NCI-H146 (cell line): ENCODE measurements at regions not wholly inside any gene's neighbourhood (a gene's known extent, or its start where the extent isn't known, plus 50 kb on each side); places are given as distances from the start of the nearest gene placed in this dataset.
A peak's percentile ranks its signal among the peaks of the same experiment; 100 is the strongest.
"Not testable (repeated sequence)": the region's sequence is repeated elsewhere in the genome, so short reads cannot be mapped to it uniquely, and the experiment has no call there.

Experiments
- DNase-seq: peaks from one replicate; lab custom pipeline; 2025; lab: John Stamatoyannopoulos, UW

DNA sequence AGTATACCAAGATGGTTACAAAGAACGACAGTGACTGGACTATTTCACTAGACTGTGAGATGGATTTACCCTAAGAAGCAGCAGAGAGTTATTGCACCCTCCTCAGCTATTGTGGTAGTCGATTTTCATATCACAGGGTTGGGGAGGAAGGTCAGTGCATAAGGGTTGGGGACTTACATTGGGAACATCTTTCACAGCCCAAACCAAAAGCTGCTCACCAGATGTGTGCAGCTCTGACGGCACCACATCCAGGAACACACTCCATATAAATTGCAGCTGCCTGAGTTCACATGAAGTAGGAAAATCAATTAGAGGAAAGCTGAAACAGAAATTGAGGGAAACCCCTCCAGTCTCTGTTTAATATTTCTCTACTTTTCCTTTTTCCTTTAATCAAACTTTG is 470.5 kb upstream of the NRSN1 start:
- DNase-seq, result peak; percentile 49

DNA sequence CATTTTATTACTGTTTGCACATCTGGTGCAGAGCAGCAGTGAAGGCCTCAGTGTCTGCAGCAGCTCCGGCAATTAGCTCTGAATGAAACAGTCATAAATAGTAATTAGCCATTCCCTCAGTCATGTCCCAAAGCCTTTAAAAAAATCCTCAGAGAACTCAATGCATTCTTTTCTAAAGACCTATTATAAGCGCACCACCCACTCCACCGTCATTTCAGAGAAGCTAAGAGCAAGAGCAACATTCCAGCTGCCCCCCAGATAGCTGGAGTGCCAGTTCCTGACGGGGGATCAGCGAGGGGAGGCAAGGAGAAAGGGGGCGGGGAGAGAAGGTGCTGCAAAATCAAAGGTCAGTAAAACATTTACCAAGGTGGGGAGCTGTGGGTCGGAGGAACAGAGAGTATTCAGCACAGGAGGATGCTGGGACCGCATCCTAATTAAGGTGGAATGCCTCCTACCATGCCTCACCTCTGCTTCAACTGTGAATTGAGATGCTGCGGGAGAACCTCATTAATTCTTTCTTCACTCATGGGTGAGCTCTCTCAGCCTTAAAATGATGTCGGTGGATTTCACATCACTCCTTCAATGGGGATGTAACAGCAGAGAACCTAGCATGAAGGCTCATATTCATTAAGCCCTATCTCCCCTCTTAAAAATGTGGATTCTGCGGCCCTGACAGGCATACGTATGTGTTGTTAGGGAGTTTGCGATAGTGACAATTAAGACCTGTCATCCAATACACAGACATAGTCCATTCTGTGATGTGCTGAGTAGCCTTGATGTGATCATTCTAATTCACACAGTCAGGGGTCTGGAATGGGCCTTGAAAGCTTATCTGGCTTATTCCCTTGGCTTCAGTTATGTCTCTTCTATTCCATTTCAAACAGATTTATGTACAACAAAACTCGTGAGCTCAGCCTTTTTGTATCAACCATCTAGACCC is 469.5 kb upstream of the NRSN1 start:
- DNase-seq, result peak; percentile 96

DNA sequence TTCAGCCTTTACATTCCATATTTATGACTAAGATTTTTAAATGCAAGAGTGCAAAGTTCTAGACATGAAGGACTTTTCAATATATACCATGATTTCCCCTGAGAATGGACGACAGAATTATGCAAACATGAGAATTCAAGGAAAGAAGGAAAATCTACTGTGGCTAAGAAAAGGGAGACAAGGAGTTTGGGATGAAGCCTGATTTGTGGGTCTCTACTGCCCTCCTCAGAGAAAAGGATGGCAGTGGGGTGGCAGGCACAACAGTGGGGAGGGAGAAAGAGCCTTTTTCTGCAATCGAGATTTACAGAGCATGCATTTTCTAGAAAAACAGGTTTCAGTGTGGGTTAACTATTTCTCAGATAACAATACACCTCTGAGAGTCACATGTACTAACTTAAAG is 466.9 kb upstream of the NRSN1 start:
- DNase-seq, result peak; percentile 79

DNA sequence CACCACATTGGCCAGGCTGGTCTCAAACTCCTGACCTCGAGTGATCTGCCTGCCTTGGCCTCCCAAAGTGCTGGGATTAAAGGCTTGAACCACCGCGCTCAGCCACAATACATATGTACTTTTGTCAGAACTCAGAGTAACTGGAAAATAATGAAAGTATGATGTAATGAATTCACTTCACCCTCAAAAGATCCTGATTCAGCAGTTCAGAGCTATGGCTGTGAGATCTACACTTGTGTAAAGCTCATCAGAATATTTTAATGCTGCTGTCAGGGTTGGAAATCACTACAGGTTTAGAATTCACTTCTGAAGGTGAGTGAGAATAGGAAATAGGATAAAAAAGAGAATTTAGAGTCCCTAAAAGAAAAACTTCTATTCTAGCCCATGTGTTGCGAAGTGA is 464.5 kb upstream of the NRSN1 start:
- no peak for DNase-seq

DNA sequence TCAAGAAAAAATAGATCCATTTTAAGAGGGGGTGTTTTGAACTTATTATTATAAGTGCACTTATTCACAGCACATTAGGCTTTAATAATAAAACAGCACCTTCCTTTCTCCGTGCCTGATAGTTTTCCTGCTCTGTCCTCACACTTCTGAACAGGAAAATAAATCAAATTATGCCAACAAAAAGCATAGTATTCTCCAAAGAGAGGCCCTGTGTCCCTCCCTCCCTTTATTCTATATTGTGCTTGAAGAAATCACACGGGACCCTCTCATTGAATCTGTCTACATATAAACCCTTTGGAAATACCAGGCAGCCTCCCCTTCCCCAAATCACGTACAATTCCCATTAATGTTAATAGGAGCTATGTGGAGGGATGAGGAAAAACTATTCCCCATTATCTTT is 462.9 kb upstream of the NRSN1 start:
- no peak for DNase-seq

DNA sequence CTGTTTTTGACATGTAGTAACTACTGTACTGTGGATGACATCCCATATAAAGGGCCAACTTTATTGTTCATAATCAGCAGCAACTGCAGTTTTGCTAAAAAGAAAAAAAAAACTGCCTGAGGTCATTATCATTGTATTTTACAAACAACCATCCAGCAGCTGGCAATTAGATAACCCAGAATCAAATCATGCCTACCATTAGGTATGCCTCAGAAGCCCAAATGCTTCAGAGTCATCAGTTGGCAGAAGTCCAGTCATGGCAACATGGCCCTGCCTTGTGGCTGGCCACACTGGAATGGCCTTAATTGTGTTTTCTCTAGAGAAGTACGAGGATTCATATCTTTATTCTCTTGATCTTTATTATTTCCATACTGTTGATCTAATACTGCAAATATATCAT is 462.4 kb upstream of the NRSN1 start:
- peak; percentile 31 for DNase-seq

DNA sequence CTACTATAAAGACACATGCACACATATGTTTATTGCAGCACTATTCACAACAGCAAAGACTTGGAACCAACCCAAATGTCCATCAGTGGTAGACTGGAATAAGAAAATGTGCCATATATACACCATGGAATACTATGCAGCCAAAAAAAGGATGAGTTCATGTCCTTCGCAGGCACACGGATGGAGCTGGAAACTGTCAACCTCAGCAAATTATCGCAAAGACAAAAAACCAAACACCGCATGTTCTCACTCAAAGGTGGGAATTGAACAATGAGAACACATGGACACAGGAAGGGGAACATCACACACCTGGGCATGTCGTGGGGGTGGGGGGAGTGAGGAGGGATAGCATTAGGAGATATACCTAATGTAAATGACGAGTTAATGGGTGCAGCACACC is 460.1 kb upstream of the NRSN1 start:
- DNase-seq, result not testable (repeated sequence)

DNA sequence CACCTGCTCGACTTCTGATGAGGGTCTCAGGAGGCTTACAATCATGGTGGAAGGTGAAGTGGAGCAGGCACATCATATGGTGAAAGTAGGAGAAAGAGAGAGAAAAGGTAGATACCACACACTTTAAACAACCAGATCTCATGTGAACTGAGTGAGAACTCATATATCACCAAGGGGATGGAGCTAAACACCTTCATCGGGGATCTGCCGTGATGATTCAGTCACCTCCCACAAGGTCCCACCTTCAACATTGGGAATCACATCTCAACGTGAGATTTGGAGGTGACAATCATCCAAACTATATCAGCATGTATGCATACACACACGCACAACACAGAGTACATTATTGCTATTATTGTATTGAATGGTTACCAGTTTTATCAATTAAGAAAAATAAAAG is 453.3 kb upstream of the NRSN1 start:
- DNase-seq, result no peak

DNA sequence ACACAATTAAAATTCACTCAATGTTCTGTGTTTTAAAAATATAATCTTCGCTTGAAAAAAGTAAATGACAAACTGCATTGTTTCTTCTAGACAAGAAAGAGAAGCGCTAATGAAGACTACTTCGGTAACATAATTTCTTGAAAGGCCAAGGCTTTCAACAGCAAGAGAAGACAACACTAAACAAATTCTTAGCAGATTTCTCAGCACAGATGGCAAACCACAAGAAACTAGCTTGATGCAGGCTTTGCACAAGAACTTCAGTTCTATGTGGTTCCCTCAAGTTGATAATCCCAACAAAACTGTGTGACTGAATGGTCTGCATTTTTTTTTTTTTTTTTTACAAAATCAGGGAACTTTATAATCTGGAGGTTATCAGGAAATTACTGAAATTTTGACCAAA is 447.4 kb upstream of the NRSN1 start:
- DNase-seq, result no peak

DNA sequence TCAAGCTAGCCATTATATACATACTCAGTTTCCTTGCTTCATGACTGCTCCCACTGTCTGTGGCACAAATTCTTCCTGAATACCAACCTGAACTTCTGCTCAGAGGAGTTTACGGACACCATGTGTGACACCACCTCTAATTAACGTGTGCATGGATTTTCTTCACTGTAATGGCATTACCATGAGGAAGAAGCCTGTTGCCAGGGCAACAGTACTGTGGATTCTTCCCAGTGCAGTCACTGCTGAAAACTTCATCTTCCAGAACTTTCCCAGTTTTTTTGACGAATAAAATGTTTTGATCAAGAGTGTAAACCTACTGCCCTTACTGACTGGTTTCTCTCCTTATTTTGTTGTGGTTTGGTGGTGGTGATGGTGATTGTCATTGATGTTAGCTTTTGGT is 444.3 kb upstream of the NRSN1 start:
- DNase-seq, result no peak

DNA sequence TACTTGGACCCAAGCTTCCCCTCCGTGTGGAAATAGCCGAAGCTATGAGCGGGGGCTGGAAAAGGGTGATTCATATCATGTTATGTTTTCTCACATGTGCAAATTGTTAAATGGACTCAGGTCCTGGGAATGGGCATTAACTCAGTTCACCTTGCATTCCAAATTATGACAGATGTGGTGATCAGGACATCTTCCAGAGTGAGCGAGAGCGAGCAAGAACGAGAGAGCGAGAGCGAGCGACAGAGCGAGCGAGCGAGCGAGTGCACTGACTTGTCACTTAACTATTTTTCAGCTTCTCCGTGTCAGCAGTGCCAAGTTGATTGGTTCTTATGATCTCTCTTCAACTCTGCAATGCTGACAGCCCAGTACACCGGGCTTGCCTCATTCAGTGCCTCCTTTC is 437.4 kb upstream of the NRSN1 start:
- DNase-seq, result no peak

DNA sequence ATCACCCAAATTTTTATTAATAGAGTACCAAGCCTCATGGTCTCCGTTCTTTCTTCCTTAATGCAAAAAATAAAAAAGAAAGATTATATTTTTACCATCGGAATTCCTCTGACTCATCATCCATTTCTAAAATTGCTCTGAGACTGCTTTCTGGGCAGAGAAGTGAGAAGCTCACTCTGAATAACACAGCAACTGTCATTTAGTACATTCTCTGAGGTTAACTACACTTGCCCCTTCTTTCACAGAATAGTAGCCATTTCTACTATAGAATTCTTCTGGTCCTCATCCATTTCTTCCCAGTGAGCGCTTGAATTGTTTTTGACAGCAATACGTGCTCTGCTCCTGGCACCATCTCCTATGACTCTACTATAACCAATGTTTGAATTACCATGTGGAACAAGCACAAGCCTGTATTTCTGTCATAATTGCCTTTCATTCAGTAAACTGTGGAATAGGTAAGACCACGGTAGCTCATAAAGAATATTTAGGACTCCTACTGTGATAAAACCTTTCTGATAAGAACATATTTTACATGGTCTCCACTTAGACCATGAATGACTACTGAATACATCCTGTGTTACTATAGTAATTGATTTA is 435.5 kb upstream of the NRSN1 start:
- DNase-seq, result peak; percentile 97

DNA sequence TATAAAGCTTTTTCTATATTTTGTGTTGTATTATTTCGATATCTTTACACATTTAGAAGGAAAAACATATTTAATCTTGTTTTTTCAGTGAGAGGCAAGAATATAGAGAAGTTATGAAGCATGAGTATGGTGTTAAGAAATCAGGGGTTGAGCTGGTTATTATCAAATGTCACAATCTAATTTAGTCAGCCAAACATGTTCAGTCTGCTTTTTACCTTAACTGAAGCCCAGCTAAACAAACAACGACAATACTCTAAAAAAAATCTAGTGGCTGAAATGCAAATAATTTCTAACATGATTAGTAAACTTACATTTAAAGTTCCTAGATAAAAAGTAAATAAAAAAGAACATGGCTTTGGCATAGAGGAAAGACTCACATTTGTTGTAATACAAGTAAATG is 433.8 kb upstream of the NRSN1 start:
- DNase-seq, result peak; percentile 1

DNA sequence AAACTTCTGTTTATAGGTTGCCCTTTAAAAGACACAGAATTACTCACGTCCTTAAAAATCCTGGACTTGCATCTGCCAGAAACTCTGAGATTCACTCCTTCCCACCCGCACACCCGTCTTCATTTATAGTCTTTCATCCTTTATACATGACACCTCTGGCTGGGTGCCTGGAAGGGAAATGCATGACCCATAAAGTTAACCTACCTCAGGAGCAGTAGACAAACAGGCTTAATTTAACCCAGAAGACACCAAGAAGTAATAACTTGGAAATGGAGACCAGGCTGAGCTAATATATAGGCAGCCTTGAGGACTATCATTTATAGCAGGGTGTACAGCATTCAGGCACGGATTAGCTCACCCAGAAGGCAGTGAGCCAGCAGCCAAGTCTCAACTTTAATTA is 429.0 kb upstream of the NRSN1 start:
- DNase-seq, result no peak

DNA sequence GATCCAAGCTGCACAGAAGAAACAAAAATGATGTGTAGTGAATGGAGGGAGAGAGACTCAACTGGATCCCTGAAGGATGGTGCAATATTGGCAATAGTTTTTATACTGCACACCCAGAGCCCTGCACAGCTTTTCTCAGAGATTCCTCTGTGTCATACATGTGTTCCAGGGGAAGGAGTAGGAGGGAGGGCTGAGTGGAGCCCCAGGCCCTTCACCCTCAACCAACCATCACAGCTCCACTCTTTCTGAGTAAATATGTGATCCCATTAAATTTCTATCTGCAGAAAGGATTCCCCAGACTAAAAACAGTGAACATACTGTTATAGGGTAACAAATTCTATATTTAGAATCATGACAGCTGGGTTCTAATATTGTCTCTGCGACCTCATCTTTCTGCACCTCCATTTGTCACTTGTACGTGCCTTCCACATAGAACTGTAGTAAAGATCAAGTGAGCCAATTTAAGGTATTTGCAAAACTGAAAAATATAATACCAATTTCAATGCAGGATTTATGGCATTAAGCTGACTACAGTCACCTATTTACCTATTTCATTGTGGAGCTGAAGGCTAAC is 421.4 kb upstream of the NRSN1 start:
- no peak for DNase-seq

DNA sequence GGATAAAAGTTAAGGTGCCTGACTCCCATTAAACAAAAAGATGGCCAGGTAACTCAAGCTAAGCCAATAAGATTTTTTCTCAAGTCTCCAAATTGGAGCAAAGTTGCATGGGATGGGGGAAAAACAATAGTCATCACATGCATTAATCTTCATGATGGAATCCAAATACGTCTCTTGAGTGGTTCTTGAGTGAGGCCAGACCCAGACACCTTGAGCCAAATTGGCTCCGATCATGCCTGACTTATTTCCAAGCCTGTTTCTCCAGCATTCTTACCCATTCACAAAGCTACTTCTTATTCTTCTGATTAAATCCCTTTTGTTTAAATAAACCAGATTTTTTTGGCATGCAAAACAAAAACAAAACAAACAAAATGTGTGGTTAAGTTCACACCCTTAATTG is 420.3 kb upstream of the NRSN1 start:
- no peak for DNase-seq

DNA sequence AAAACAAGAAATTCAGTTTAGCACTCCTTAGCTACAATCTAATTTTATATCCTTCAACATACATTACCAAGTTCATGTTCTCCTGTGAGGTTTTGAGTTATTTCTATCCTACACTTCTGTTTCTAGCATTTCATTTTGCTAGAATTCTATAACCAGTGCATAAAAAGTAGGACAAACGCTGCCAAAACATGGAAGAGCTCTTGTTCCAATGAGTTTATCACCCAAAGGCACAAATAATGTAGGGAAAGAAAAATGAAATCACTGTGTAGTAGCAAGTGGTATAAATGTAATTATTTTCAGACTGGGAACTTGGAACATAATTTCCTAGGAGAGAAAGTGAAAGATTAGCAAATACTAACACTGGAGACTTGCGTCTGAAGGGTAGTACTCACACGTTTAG is 413.3 kb upstream of the NRSN1 start:
- no peak for DNase-seq

DNA sequence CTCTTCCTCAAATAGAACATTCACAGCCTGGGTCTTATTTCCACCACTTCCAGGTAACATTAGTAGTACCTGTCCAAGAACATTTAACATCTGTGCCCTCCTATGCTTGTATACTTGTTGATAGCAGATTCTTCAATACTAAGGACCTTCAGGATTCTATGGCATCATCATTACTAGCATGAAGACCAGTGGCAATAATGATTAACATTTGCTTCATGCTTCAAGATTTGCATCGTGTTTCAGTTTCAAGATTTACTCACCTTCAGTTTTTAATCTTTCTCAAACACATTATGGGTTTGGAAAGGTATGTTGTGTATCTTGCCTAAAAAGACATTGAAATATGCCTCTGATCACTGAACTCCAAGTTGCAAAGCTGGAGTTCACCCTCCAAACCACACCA is 412.8 kb upstream of the NRSN1 start:
- DNase-seq, result no peak

DNA sequence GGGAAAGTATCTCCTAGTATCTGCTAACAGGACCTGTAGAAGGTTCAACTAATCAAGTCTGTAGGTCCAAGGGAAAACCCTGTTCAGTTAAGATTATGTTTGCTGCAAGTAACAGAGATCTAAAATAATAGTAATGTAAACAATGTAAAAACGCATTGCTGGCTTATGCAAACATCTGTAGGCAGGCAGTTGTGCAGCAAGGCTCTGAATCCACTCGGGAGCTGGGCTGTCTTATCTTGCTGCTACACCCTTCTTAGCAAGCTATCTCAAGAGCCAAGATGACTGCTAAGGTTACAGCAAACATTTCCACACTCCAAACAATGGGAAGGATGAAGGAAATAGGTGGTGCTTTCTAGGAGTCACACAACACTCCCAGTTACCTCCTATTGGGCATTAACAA is 397.3 kb upstream of the NRSN1 start:
- peak; percentile 47 for DNase-seq

DNA sequence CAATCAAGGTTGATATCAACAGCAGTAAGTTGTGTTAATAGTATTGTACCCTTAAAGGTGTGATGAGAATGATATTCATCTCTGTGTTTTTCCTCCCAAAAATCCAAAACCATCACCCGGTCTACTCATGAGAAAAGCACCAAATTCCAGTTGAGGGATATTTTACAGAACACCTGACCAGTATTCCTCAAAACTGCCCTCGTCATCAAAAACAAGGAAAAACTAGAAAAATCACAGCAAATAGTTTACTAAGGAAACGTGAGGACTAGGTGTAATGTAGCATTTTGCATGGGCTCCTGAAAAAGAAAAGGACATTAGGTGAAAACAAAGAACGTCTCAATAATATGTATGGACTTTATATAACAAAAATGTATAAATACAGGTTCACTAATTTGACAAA is 394.4 kb upstream of the NRSN1 start:
- DNase-seq, result no peak

DNA sequence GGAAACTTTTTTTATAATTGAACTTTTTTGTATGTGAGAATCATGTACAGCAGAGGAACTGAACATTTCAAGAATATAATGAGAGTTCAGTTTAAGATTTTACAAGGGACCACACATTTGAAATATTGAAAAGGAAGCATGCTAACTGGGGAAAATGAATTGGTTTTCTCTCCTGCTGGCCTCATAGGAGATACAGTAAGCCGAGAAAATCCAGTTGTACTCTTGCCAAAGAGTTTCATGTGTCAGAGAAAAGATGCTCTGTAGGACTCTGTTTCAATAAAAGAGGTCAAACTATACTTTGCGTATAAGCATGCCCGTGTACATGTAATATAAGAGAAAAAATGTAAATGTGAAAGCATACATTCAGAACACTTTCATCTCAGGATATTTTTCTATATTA is 393.5 kb upstream of the NRSN1 start:
- DNase-seq, result no peak

DNA sequence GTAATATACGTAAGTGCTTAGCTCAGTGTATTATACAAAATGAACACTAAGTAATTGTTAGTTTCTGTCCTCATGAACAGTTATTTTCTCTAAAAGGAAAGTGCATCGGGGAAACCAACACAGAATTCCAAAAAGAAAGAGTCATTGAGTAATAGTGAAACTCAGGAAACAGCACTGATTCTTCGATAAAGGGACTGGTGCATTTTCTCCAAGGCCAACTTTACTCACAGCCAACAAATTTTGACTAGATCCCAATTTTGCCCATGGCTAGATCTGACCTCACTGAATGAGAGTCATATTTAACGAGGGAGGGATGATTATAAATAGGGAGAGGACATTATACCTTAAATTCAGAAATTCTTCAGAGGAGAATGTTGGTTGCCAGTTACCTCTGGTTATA is 390.9 kb upstream of the NRSN1 start:
- no peak for DNase-seq

DNA sequence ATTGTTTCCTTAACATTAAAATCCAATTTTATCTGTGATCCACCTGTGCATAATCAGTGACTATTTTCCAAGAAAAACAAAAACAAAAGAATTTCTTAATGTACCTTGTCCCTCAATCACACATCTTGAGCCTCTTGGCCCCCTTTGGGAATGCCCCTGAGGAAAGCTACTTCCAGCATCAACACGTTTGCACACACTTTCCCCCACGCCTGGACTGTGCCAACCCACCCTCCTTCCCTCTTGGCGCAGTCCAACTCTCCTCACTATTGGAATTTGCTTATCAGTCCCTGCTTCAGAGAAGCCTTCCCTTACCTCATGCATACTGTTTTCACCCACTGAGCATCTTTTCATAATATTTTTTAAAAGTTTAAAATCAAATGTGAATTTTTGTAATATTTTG is 389.4 kb upstream of the NRSN1 start:
- DNase-seq, result no peak
